Renal cortical epithelial cell (primary cell): ENCODE measurements at regions not wholly inside any gene's neighbourhood (a gene's known extent, or its start where the extent isn't known, plus 50 kb on each side); places are given as distances from the start of the nearest gene placed in this dataset.
"Not testable (repeated sequence)": the region's sequence is repeated elsewhere in the genome, so short reads cannot be mapped to it uniquely, and the experiment has no call there.

Experiments
- DNase-seq: peaks from one replicate; pipeline ENCODE4 v3.0.0-alpha.2; 2011; ENCODE audit warnings: low read depth

- DNase-seq, result peak; percentile 77
Observed at GRCh38 chr10:31186225-31187000, 132.6 kb upstream of the ZEB1 start.

GRCh38 chr10:31187182-31187581 lies 131.8 kb upstream of the ZEB1 start:
- DNase-seq, result no peak

GRCh38 chr10:31187607-31188210 lies 131.3 kb upstream of the ZEB1 start:
- DNase-seq, result no peak

GRCh38 chr10:31188792-31189406 lies 130.1 kb upstream of the ZEB1 start:
- no peak for DNase-seq

GRCh38 chr10:31190488-31190887 lies 128.5 kb upstream of the ZEB1 start:
- no peak for DNase-seq

GRCh38 chr10:31192475-31192874 lies 126.5 kb upstream of the ZEB1 start:
- no peak for DNase-seq

- no peak for DNase-seq
Observed at GRCh38 chr10:31194986-31195385, 124.0 kb upstream of the ZEB1 start.

DNA sequence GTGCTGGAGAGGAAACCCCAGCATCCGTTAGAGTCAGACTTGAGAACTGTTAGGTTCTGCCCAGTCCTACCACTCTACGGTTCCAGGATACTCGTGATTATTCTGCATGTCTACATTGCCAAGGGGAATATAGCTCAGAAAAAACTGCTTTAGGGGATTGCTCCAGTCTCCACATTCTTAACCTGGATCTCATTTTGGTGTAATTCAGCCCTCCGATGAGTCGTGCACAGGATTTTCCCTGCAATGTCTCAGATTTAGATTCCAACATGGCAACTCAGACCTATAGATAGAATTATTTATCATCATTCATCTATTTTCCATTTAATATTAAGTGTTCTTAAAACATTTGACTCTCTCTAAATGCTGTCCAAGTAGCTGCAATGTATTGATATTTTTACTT lies 121.1 kb upstream of the ZEB1 start:
- peak; percentile 1 for DNase-seq

DNA sequence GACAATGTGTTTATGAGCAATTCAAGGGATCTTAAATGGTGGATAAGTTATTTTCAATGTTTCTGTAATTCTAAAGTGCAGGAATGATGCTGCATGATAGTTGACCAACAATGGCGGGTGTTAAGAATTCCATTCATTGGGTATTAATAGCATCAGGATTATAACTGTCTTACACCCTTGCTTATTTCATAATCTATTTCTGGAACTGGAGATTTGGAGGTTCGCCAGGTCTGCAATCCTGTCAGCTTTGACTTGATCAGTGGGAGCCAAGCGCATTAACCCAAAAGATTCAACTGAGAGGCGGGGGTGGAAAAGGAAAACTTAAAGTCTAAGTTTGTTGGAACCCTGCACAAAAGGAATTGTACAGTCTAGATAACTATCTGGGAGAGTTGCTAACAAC lies 114.9 kb upstream of the ZEB1 start:
- DNase-seq, result no peak

GRCh38 chr10:31207636-31208035 lies 111.4 kb upstream of the ZEB1 start:
- peak; percentile 1 for DNase-seq

DNA sequence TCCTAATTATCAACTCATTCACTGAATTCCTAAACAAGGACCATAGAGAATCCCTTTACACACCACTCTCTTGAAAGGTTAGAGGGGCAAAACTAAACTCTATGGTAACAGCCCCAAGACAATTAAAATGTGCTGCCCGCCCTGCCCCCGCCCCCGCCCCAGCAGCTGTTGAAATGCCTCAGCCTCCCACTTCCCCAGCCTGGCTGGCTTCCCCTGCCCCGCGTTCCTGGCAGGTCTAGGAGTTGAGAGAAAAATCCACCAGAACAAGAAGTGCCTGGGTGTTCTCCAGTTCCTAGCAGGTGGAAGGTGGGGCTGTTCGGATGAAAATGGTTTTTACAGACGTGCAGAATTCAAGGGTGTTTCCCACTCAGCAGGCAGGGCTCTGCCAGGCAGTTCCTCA lies 109.5 kb upstream of the ZEB1 start:
- DNase-seq, result no peak

GRCh38 chr10:31210190-31210589 lies 108.8 kb upstream of the ZEB1 start:
- no peak for DNase-seq

DNA sequence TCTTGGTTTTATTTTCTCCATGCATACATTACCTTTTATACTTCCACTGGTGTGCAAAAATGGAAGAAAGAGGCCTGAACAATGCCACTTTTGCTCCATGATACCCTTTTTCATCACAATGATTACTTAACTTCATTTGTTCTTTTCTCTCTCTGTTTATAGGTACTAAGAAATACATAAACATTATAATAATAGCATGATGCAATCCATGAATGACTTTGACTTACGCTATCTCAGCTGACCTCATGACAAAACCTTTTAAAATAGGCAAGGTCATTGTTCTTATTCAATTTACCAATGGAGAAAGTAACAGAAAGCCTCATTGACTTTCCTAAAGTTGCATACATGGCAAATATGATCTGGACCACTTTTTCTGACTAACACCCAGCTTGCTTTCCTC lies 105.1 kb upstream of the ZEB1 start:
- DNase-seq, result no peak

DNA sequence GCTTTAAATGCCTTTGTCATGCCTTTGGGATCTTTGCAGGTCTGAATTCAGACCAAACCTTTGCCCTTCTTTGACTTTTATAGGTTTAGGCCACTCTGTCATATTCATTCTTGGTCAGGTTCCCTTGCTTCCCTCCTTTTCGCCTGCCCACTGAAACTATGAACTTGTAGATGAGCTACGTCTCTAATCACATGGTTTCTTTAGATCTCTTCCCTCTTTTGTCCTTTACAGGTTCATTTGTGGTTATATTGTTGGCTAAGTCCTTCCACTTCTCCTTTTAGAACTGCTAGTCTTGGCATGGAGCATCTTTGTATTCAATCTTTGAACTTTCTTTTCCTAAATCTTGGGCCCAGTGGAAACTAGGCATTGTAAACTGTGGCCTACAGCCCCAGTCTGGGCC lies 104.0 kb upstream of the ZEB1 start:
- no peak for DNase-seq

GRCh38 chr10:31219306-31219705 lies 99.7 kb upstream of the ZEB1 start:
- no peak for DNase-seq

- not testable (repeated sequence) for DNase-seq
Observed at GRCh38 chr10:31228780-31229179, 90.2 kb upstream of the ZEB1 start.

- no peak for DNase-seq
Observed at GRCh38 chr10:31239961-31240360, 79.1 kb upstream of the ZEB1 start.

DNA sequence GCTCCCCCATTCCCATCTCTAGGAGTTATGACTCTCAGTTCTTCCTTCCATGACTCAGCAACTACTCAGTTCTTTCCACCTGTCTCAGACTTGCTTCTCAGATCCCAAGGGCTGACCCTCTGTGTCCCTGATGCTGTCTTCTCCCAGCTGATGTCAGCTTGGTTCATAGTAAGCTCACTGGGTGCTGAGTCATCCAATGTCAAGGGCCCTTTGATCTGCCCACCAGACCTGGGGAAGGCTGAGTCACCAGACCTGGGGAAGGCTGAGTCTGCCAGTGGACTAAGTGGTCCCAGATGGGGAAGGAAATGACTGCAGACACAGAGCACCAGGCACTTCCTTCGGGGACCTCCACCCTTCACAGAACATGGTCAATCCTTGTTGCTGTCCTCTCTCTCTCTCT lies 76.1 kb upstream of the ZEB1 start:
- DNase-seq, result peak; percentile 93

- not testable (repeated sequence) for DNase-seq
Observed at GRCh38 chr10:31251118-31251517, 67.9 kb upstream of the ZEB1 start.

- DNase-seq, result no peak
Observed at GRCh38 chr10:31253237-31253636, 65.8 kb upstream of the ZEB1 start.

- DNase-seq, result peak; percentile 77
Observed at GRCh38 chr10:31261511-31262311, 57.3 kb upstream of the ZEB1 start.

- no peak for DNase-seq
Observed at GRCh38 chr10:31262672-31263071, 56.3 kb upstream of the ZEB1 start.
